ENCODE measurements at regions not wholly inside any gene's neighbourhood (a gene's known extent, or its start where the extent isn't known, plus 50 kb on each side); places are given as distances from the start of the nearest gene placed in this dataset.

- no peak for DNase-seq (ENCODE audit: low read depth in 4 of 4, low spot score in 2 of 4)
Measured at GRCh38 chr9:16128003-16128402, 575.2 kb downstream of the CCDC171 start.

DNA sequence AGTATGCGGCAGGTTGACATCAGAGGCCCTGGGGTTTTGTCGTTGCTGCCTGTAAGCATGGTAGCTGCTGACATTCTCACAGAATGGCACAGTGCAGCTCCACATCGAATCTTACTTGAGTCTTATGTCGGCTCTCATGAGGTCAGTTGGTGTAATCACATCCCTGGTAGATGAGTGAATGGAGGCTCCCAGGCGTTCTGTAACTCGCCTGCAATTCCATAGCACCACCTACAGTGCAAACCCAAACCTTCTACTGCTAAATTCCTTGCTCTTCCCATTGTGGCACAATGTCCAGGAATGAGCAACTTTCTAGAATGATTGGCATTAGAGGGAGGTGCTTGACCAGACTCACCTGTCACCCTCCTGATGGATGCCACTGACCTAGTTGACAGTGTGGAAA is 578.4 kb downstream of the CCDC171 start:
- DNase-seq (ENCODE audit: low read depth in 4 of 4, low spot score in 2 of 4) = no peak

- DNase-seq (ENCODE audit: low read depth in 4 of 4, low spot score in 2 of 4) = no peak
Measured at GRCh38 chr9:16132513-16132912, 579.7 kb downstream of the CCDC171 start.

GRCh38 chr9:16133032-16133431 is 580.2 kb downstream of the CCDC171 start:
- no peak for DNase-seq (ENCODE audit: low read depth in 4 of 4, low spot score in 2 of 4)

DNA sequence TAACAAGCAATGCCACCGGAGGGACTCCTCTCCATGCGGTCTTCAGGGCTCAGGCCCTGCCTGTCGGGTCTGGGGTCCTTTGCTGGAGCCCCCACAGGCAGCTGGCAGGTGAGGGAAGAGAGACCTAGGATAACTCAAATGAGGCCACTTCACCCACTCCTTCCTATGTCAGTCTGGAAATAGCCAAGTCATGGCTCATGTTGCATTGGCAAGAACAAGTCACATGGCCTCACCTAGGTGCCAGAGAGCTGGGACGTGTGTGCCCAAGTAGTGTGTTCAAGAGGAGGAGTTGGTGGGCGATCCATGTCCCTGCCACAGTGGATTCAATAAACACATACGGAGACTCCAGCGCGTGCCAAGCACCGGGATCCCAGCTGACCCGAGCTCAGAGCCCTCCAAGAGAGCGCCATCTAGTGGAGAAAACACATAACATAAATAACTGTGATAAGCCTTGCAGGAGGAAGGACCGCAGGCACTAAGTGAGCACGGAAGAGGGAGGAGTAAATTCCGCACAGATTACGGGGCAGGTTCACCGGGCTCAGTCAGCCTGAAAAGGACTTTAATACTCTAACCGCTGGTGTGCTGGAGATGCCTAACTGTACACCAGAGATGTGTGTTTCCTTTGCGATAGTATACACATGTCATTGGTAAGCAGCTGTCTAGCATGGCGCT is 580.8 kb downstream of the CCDC171 start:
- peak in 1 of 4 donors; percentile 40 for DNase-seq (ENCODE audit: low read depth in 4 of 4, low spot score in 2 of 4)

- DNase-seq (ENCODE audit: low read depth in 4 of 4, low spot score in 2 of 4) = no peak
Measured at GRCh38 chr9:16134351-16134750, 581.5 kb downstream of the CCDC171 start.

GRCh38 chr9:16135968-16136367 is 583.1 kb downstream of the CCDC171 start:
- no peak for DNase-seq (ENCODE audit: low read depth in 4 of 4, low spot score in 2 of 4)

DNA sequence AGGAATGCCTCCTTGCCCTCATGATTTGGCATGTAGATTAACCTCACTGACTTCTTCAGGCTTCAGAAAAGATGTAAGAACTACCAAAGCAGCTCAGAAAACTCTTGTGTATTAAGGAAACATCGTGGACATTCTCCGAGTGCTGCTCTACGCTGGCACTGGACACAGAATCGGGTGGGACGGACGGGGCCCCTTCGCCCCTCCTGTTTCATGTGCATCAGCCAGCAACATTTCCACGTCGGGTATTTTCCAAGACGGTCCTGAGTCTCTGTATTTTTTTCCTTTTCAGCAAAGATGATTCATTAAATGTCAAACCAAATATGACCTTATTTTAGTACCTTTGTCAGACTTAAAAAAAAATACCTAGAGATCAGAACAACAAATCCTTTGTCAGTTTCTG is 583.6 kb downstream of the CCDC171 start:
- no peak for DNase-seq (ENCODE audit: low read depth in 4 of 4, low spot score in 2 of 4)

DNA sequence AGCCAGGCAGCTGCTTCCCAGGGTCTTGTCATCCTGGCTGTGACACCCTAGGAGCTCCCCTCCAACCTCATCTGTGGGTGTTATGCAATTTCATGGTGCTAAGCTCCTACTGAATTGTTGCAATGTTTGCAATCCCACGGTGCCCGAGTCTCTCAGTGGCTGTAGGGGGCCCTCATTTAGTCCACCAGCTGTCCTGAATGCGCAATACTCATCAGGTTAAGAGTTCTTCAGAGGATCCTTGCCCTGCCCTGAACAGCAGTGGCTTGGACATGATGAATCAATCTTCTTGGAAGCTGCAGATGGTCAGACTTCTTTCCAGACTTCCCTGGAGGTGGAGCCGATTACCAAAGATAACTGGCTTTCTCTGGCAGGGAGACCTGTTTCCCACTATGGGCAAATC is 584.1 kb downstream of the CCDC171 start:
- no peak for DNase-seq (ENCODE audit: low read depth in 4 of 4, low spot score in 2 of 4)

DNA sequence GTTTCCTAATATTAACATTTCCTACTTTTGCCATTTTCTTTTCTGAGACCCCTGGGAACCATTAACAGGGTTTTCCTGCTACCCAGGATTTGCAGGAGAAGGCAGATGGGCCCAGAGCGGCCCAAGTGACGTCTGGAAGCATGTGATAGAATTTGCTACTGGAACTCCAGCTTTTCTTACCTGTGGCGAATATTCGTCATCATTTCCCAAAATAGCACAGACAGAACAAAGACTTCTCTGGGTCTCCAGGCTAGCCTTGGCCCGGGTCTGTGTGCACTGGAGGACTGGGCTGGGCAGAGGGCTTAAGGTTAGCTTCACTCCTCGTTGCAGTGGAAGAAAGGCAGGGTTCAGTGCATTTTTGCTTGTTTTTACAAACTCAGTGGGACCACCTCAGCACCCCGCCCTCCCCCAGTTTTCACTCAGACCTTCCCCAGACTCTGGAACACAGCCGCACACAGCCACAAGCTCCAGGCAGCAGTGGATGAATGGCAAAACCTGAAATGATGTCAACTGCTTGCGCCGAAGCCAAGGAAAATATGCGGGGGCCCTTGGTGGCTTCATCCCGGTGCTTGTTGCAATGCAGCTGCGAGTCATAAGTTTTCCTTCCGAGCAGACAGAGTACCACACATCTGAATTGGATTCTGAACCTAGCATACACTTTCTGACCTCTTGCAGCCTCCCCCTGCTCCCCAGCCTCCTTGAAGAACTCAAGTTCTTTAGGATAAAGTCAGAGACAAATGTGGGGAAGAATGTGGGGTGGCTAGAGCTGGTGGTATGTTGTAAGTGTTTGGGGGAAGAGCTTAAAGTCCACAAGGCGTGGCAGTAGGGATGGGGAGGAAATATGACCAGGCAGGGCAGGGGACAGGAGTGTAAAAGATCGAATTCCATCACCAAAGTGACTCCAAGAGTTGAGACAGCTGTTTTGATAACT is 586.0 kb downstream of the CCDC171 start:
- DNase-seq (ENCODE audit: low read depth in 4 of 4, low spot score in 2 of 4) = peak in 3 of 4 donors; percentile 48 to 68 (median 57)

- peak in 1 of 4 donors; percentile 52 for DNase-seq (ENCODE audit: low read depth in 4 of 4, low spot score in 2 of 4)
Measured at GRCh38 chr9:16139774-16140173, 586.9 kb downstream of the CCDC171 start.

- no peak for DNase-seq (ENCODE audit: low read depth in 4 of 4, low spot score in 2 of 4)
Measured at GRCh38 chr9:16143310-16143709, 590.5 kb downstream of the CCDC171 start.

DNA sequence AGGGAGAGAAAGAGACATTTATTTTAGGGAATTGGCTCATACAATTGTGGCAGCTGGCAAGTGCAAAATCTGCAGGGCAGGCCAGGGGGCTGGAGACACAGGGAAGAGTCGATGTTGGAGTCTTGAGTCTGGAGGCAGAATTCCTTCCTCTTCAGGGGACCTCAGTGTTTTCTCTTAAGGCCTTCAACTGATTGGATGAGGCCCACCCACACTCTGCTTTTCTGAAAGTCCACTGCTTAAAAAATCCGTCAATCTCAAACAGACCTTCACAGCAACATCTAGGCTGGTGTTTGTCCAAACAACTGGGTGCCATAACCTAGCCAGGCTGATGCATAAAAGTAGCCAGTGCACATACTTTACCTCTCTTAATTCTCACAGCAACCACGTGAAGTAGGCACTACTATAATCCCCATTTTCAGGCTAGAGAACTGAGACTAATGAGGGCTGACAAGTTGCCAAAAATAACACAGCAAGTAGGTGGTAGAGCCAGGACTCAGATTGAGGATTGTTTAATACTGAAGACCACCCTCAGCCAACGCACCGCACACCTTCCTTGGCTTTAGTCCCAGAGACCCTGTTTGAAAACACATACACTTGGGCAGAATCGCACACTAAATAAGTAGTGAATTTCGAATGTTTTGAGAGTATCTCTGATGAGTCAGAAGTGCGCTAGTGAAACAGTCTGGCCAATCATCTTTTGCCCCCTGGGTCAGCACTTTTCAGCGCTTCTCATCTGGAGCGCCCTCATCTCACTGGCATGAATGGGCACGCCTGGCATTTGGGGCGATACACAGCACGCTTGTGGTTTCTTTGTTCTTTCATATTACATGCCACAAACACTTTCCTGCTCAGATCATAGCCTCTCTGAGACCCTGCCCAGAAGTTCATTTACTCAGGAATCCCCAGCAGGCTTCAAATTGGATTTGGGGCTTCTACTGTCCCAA is 591.4 kb downstream of the CCDC171 start:
- DNase-seq (ENCODE audit: low read depth in 4 of 4, low spot score in 2 of 4) = no peak

GRCh38 chr9:16145196-16145950 is 592.5 kb downstream of the CCDC171 start:
- no peak for DNase-seq (ENCODE audit: low read depth in 4 of 4, low spot score in 2 of 4)

DNA sequence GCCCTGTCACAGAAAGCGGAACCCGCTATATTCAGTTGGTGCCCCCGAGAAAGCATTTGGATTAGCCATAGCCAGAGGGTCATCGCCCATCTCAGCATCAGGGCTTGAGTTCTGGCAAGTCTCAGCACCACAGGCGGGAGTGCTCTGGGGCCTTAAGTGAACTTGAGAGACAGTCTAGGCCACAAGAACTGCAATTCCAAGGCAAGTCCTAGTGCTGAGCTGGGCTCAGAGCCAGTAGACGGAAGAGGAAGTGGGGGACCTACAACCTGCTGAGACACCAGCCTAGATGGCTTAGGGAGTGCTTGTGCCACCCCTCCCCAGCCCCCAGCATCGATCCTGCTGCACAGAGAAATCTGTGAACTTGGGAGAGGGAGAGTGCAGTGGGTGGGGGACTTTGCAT is 594.9 kb downstream of the CCDC171 start:
- DNase-seq (ENCODE audit: low read depth in 4 of 4, low spot score in 2 of 4) = no peak

- no peak for DNase-seq (ENCODE audit: low read depth in 4 of 4, low spot score in 2 of 4)
Measured at GRCh38 chr9:16150501-16150900, 597.7 kb downstream of the CCDC171 start.

GRCh38 chr9:16150938-16151650 is 598.3 kb downstream of the CCDC171 start:
- no peak for DNase-seq (ENCODE audit: low read depth in 4 of 4, low spot score in 2 of 4)

- no peak for DNase-seq (ENCODE audit: low read depth in 4 of 4, low spot score in 2 of 4)
Measured at GRCh38 chr9:16152276-16153101, 599.6 kb downstream of the CCDC171 start.

DNA sequence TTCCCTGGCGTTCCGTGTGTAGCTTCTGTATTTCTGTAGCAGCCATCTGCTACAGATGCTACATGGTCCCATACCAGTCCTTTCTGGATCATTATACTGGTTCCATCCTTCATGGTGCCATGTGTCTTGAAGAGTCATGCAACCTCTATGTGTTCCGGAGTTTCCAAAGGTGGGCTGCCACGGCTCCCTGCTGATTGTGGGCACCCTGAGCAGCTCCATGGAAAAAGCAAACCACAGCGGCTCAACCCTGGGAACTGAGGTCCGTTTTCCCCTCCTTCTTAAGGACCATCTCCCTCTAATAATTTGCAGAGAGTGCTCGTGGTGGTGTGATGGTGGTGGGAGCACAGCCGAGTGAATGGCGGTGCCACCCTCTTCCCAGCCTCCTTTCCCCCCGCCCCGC is 600.4 kb downstream of the CCDC171 start:
- DNase-seq (ENCODE audit: low read depth in 4 of 4, low spot score in 2 of 4) = no peak
